ENCODE measurements at regions not wholly inside any gene's neighbourhood (a gene's known extent, or its start where the extent isn't known, plus 50 kb on each side); places are given as distances from the start of the nearest gene placed in this dataset.
"Not testable (repeated sequence)": the region's sequence is repeated elsewhere in the genome, so short reads cannot be mapped to it uniquely, and the experiment has no call there.

DNA sequence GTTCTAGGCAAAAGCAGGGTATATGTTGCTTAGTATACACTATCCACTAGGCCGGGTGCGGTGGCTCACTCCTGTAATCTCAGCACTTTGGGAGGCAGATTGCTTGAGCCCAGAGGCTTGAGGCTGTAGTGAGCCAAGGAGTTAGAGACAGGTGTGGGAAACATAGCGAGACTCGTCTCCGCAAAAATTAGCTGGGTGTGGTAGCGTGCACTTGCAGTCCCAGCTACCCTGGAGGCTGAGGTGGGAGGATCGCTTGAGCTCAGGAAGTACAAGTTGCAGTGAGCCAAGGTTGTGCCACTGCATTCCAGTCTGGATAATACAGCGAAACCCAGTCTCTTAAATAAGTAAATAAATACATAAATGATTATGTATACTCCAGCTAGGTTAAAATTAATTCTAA is 245.3 kb downstream of the GOLGA6L6 start:
- not testable (repeated sequence) for H3K4me3 ChIP-seq (replicated peaks; ENCODE audit: low read depth, low read length); DNase-seq (ENCODE audit: low read depth)

- TF ChIP-seq, protein P1, sequence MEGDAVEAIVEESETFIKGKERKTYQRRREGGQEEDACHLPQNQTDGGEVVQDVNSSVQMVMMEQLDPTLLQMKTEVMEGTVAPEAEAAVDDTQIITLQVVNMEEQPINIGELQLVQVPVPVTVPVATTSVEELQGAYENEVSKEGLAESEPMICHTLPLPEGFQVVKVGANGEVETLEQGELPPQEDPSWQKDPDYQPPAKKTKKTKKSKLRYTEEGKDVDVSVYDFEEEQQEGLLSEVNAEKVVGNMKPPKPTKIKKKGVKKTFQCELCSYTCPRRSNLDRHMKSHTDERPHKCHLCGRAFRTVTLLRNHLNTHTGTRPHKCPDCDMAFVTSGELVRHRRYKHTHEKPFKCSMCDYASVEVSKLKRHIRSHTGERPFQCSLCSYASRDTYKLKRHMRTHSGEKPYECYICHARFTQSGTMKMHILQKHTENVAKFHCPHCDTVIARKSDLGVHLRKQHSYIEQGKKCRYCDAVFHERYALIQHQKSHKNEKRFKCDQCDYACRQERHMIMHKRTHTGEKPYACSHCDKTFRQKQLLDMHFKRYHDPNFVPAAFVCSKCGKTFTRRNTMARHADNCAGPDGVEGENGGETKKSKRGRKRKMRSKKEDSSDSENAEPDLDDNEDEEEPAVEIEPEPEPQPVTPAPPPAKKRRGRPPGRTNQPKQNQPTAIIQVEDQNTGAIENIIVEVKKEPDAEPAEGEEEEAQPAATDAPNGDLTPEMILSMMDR (IDR thresholded peaks at IDR 0.05; ENCODE audit: low read length, missing control alignments): no peak
- no peak overlapping the region for H3K4me3 ChIP-seq (replicated peaks; ENCODE audit: low read depth, low read length)
- DNase-seq (ENCODE audit: low read depth): no peak
These were observed 246.3 kb downstream of the GOLGA6L6 start for GRCh38 chr15:20295238-20295811.

DNA sequence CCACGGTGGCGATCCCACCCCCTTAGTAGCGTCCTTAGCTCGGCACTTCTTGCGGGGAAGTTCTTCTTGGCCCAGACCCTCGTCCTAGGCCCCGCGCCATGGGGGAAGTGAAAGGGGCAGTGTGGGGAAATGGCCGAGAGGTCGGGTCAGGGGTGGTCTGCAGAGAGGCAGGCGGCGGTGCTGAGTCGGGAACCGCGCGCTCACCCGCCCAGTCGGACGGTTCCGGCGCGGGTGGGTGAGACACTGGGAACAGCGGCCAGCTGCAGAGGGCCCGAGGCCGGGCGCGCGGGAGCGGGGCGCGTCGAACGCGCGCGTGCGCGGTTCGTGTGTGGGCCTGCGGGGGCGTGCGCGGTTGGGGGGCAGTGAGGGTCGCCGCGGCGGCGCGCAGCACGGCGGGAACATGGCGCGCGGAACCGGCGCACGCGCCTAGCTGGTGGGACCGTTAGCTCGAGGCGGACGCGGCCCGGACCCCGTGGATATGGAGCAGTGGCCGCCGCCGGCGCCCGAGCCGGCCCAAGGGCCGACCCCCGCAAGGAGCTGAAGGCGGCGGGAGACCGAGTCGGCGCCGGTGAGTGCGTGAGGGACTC is 246.9 kb downstream of the GOLGA6L6 start:
- TF ChIP-seq, protein P1 (IDR thresholded peaks at IDR 0.05; ENCODE audit: low read length, missing control alignments): no peak
- no peak overlapping the region for H3K4me3 ChIP-seq (replicated peaks; ENCODE audit: low read depth, low read length)
- no peak for DNase-seq (ENCODE audit: low read depth)

DNA sequence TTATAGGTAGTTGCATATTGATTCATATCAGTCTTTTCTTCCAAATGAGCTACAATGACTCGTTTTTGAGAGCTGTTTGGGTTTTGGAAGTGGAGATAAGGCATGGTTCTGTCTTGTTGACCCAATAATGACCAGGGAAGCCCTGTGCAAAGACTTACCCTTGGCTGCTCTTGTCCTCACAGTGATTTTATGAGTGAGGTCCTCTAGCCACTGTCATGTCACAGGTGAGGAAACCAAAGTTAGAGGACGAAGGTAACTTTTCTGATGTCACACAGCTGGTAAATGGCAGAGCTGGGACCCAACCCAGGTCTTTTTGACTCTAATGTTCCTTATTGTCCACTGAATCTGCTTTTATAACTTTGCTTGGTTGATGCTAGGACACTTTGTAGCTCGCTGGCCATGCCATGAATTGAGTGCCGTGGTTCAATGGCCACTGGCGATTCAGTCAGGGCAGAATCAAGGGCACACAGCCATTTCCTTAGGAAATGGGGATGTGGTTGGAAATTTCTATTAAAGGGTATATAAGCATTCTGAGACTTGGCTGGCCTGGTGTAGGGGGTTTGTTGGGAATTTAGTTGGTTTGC is 249.1 kb downstream of the GOLGA6L6 start:
- not testable (repeated sequence) for H3K4me3 ChIP-seq (replicated peaks; ENCODE audit: low read depth, low read length); DNase-seq (ENCODE audit: low read depth)

GRCh38 chr15:20291616-20292015 is 250.0 kb downstream of the GOLGA6L6 start:
- DNase-seq (ENCODE audit: low read depth); H3K4me3 ChIP-seq (replicated peaks; ENCODE audit: low read depth, low read length): not testable (repeated sequence)

DNA sequence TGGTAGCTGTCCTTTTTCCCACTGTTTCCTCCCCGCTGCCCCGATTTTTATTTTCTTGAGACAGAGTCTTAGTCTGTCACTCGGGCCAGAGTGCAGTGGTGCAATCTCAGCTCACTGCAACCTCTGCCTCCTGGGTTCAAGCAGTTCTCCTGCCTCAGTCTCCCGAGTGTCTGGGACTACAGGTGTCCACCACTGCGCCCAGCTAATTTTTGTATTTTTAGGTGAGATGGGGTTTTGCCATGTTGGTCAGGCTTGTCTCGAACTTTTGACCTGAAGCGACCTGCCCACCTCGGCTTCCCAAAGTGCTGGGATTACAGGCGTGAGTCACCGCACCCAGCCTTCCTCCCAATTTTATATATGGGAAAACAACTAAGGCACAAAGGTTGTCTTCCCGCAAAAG is 251.0 kb downstream of the GOLGA6L6 start:
- H3K4me3 ChIP-seq (replicated peaks; ENCODE audit: low read depth, low read length); DNase-seq (ENCODE audit: low read depth): not testable (repeated sequence)

DNA sequence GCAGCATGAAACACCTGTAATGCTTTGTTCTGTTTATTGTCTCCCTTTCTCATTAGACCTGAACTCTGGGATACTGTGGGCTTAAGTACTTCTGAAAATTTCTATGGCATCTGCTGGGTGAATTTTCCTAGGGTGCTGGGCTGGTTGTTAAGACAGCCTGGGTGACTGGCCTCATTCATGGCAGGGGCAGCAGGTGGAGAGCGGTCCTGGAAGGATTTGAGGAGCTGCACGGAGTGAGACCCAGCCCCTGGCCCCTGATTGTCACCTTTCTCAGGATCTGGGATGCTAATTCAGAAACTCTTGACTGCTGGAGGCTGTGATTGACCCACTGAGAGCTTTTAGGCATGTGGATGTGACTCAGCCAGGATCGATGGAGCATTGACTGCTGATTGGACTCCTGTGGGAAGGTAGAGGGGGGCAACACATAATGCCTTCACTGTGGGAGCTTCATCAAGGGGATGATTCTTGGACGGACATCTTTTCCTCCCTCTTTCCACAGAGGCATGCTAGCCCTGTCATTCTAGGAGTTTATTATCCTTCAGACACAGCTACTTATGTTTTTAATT is 252.0 kb downstream of the GOLGA6L6 start:
- DNase-seq (ENCODE audit: low read depth); H3K4me3 ChIP-seq (replicated peaks; ENCODE audit: low read depth, low read length): not testable (repeated sequence)

- not testable (repeated sequence) for H3K4me3 ChIP-seq (replicated peaks; ENCODE audit: low read depth, low read length); DNase-seq (ENCODE audit: low read depth)
These were observed 252.6 kb downstream of the GOLGA6L6 start for GRCh38 chr15:20288800-20289537.

DNA sequence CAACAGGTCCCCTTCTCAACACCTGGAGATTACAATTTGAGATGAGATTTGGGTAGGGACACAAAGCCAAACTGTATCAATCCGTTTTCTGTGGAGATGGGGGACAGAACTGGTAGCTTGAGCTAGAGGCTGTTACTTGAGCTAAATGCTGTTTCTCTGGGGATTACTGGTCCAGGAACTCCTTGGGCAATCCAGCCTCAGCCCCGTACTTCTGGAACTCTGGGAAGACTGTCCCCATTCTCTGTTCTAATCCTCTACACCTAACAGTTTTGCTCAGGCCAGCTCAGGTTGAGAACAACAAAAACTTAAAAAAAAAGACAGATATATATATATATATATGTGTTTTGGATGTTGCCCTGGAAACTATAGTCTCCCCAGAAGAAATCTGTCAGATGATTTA is 255.0 kb downstream of the GOLGA6L6 start:
- not testable (repeated sequence) for H3K4me3 ChIP-seq (replicated peaks; ENCODE audit: low read depth, low read length); DNase-seq (ENCODE audit: low read depth)

- not testable (repeated sequence) for DNase-seq (ENCODE audit: low read depth)
These were observed 255.8 kb downstream of the GOLGA6L6 start for GRCh38 chr15:20285696-20286300.

GRCh38 chr15:20284891-20285535 is 256.6 kb downstream of the GOLGA6L6 start:
- not testable (repeated sequence) for H3K4me3 ChIP-seq (replicated peaks; ENCODE audit: low read depth, low read length); DNase-seq (ENCODE audit: low read depth)

More at GRCh38 chr15:20285696-20286300, 255.8 kb downstream of the GOLGA6L6 start:
- not testable (repeated sequence) for H3K4me3 ChIP-seq (replicated peaks; ENCODE audit: low read depth, low read length)

DNA sequence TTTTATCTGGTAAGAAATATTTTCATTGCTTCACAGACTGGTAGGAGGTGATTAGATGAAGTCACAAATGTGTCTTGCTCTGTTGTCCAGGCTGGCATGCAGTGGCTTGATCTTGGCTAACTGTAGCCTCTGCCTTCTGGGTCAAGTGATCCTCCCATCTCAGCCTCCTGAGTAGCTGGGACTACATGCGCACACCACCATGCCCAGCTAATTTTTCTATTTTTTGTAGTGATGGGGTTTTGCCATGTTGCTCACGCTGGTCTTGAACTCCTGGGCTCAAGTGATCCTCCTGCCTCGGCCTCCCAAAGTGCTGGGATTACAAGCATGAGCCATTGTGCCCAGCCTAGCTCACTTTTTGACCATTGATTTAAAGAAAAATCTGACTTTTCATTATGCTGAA is 257.9 kb downstream of the GOLGA6L6 start:
- DNase-seq (ENCODE audit: low read depth); H3K4me3 ChIP-seq (replicated peaks; ENCODE audit: low read depth, low read length): not testable (repeated sequence)

GRCh38 chr15:20282491-20282943 is 259.1 kb downstream of the GOLGA6L6 start:
- not testable (repeated sequence) for H3K4me3 ChIP-seq (replicated peaks; ENCODE audit: low read depth, low read length); DNase-seq (ENCODE audit: low read depth)

- H3K4me3 ChIP-seq (replicated peaks; ENCODE audit: low read depth, low read length); DNase-seq (ENCODE audit: low read depth): not testable (repeated sequence)
These were observed 259.9 kb downstream of the GOLGA6L6 start for GRCh38 chr15:20281567-20282275.
